ENCODE measurements at regions not wholly inside any gene's neighbourhood (a gene's known extent, or its start where the extent isn't known, plus 50 kb on each side); places are given as distances from the start of the nearest gene placed in this dataset.

DNA sequence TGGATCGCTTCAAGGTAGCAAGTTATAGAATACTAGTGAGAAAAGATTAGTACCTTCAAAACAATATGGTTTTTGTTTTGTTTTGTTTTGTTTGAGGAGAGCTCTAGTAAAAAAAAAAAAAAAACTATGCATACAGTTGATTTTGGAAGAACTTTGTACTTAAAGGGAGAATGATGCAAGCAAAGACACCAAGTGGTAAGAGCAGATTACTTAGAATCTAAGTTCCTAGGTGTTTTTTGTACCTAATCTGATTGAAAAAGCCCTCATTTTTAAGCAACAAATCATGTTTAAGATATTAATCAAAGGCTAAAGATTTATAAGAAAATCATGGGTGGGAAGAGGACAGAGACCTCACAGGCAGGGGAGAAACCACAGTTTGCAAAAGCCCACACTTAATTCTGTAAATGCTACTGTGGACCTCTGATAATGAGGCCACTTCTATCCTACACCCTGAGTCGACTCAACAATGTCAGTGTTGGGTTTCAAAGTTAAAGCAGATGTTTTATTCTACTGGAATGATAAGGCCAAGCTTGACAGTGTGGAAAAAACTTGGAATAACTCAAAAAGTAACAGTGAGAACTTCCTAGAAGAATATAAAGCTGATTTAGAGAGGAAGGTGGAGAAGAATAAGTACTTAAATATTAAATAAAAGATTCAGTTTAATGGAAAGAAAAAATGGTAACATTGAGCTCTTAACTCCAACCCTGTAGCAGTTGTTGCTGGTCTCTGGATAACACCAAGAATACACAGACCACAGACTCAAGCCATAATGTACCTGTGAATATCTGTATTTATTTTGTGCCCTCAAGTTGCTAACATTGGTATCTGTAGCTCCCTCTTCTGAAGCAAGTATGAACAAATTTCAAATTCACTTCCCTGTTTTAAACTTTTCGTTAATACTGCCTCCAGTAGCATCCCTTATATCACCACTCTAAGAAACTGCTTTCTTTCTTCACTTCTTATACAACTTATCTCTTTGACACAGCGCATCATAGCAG, 1047.8 kb downstream of the EPHA7 start:
- DNase-seq = no peak
- no peak overlapping the region for H3K27ac Mint-ChIP-seq
- no peak overlapping the region for H2AK5ac ChIP-seq (ENCODE audit: insufficient read length, low read length)
- no peak overlapping the region for H3K27ac ChIP-seq (ENCODE audit: insufficient read length, low read depth, low read length)
- H3K56ac ChIP-seq (ENCODE audit: insufficient read length, low read depth, low read length) = no peak overlapping the region
- H4K91ac ChIP-seq (ENCODE audit: insufficient read length, low read depth, low read length) = no peak overlapping the region
- H3T11ph ChIP-seq (ENCODE audit: low read length) = no peak overlapping the region
- H3K27me3 ChIP-seq (ENCODE audit: insufficient read depth, low read length) = no peaks in the 10 kb centered on the region
- H3K23me2 ChIP-seq (ENCODE audit: insufficient read length, low read depth, low read length, poor library complexity, severe bottlenecking) = no peaks in the 10 kb centered on the region
- H2BK5ac ChIP-seq (ENCODE audit: insufficient read length, low read length) = no peak overlapping the region
- no peaks in the 10 kb centered on the region for H3K9me3 Mint-ChIP-seq
- TF ChIP-seq, protein P1, sequence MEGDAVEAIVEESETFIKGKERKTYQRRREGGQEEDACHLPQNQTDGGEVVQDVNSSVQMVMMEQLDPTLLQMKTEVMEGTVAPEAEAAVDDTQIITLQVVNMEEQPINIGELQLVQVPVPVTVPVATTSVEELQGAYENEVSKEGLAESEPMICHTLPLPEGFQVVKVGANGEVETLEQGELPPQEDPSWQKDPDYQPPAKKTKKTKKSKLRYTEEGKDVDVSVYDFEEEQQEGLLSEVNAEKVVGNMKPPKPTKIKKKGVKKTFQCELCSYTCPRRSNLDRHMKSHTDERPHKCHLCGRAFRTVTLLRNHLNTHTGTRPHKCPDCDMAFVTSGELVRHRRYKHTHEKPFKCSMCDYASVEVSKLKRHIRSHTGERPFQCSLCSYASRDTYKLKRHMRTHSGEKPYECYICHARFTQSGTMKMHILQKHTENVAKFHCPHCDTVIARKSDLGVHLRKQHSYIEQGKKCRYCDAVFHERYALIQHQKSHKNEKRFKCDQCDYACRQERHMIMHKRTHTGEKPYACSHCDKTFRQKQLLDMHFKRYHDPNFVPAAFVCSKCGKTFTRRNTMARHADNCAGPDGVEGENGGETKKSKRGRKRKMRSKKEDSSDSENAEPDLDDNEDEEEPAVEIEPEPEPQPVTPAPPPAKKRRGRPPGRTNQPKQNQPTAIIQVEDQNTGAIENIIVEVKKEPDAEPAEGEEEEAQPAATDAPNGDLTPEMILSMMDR (conservative IDR thresholded peaks at IDR 0.05) = no peak
- H3K4ac ChIP-seq (ENCODE audit: low read depth, low read length) = no peak overlapping the region
- H2BK12ac ChIP-seq (ENCODE audit: insufficient read length, low read depth, low read length) = no peak overlapping the region
- H3K14ac ChIP-seq (ENCODE audit: insufficient read depth, low read length) = no peak overlapping the region
- H3K9ac ChIP-seq (ENCODE audit: extremely low read depth, insufficient read length, low read length) = no peak overlapping the region
- H2BK120ac ChIP-seq (ENCODE audit: low read depth, low read length, poor library complexity, severe bottlenecking) = no peak overlapping the region
- no peak overlapping the region for H3K4me2 ChIP-seq (ENCODE audit: insufficient read depth, insufficient read length, low read length)
- H3K27me3 Mint-ChIP-seq (ENCODE audit: low read depth) = no peaks in the 10 kb centered on the region
- H3K4me1 Mint-ChIP-seq = no peaks in the 10 kb centered on the region
- H3K36me3 Mint-ChIP-seq (ENCODE audit: insufficient read depth in 1 of 3, low read depth in 3 of 3) = no peaks in the 10 kb centered on the region
- no CpG with 5 or more reads among the region's 4 CpGs for WGBS (ENCODE audit: extremely low coverage, insufficient read length, low lambda C conversion rate)
- H3K23ac ChIP-seq (ENCODE audit: insufficient read length, low read depth, low read length) = no peak overlapping the region
- H3K4me3 Mint-ChIP-seq = no peak overlapping the region
- no peaks in the 10 kb centered on the region for H3K79me2 ChIP-seq (ENCODE audit: insufficient read depth, low read length)
- no peaks in the 10 kb centered on the region for H3K4me1 ChIP-seq (ENCODE audit: insufficient read depth, low read length)
- H3K18ac ChIP-seq (ENCODE audit: insufficient read length, low read depth, low read length) = no peak overlapping the region
- no peak overlapping the region for H2BK20ac ChIP-seq (ENCODE audit: low read depth, low read length, poor library complexity, severe bottlenecking)
- H2BK15ac ChIP-seq (ENCODE audit: low read depth, low read length) = no peak overlapping the region
- no peaks in the 10 kb centered on the region for H4K20me1 ChIP-seq (ENCODE audit: control insufficient read depth, insufficient read depth, insufficient read length)
- H4K8ac ChIP-seq (replicated peaks; ENCODE audit: insufficient read length, low read depth, low read length) = no peak overlapping the region
- H2AFZ ChIP-seq (ENCODE audit: low read length) = no peak overlapping the region
- no peaks in the 10 kb centered on the region for H3K9me3 ChIP-seq (ENCODE audit: control insufficient read depth, low read depth, low read length)
- H3K79me1 ChIP-seq (ENCODE audit: insufficient read depth, low read depth, low read length, poor library complexity, severe bottlenecking) = no peaks in the 10 kb centered on the region
- no peak overlapping the region for H4K5ac ChIP-seq (ENCODE audit: insufficient read length, low read depth, low read length)

All from H9 (cell line).